ENCODE measurements at regions not wholly inside any gene's neighbourhood (a gene's known extent, or its start where the extent isn't known, plus 50 kb on each side); places are given as distances from the start of the nearest gene placed in this dataset.

GRCh38 chr5:68405784-68406743 lies 190.5 kb downstream of the PIK3R1 start:
- Histone ChIP-seq H3K4me3 (no peak overlapping the region), H3K27me3 (no peaks in the 10 kb centered on the region), H3K27ac (no peak overlapping the region), H3K4me2 (no peak overlapping the region), H3K9ac (no peak overlapping the region), H3K9me3 (ENCODE audit: low read depth) (no peaks in the 10 kb centered on the region), H4K20me1 (ENCODE audit: low read depth) (no peaks in the 10 kb centered on the region), H3K36me3 (no peaks in the 10 kb centered on the region), H3K79me2 (ENCODE audit: low read depth) (no peaks in the 10 kb centered on the region), H2AFZ (replicated peaks) (peak overlapping the region; percentile 74), H3F3A (ENCODE audit: low read depth) (no peaks in the 10 kb centered on the region), H3K4me1 (peaks cover 13% of the 10 kb centered on the region)
- Mint-ChIP-seq H3K27ac (no peak overlapping the region), H3K4me3 (no peak overlapping the region), H3K4me1 (peaks cover 18% of the 10 kb centered on the region), H3K36me3 (no peaks in the 10 kb centered on the region), H3K27me3 (ENCODE audit: insufficient read depth, low read depth) (peaks cover 2% of the 10 kb centered on the region), H3K9me3 (no peaks in the 10 kb centered on the region)
- TF ChIP-seq EZH2phosphoT487 (IDR thresholded peaks at IDR 0.05), result no peak
- TF ChIP-seq EZH2 (IDR thresholded peaks at IDR 0.05), result no peak
- TF ChIP-seq, protein P1, sequence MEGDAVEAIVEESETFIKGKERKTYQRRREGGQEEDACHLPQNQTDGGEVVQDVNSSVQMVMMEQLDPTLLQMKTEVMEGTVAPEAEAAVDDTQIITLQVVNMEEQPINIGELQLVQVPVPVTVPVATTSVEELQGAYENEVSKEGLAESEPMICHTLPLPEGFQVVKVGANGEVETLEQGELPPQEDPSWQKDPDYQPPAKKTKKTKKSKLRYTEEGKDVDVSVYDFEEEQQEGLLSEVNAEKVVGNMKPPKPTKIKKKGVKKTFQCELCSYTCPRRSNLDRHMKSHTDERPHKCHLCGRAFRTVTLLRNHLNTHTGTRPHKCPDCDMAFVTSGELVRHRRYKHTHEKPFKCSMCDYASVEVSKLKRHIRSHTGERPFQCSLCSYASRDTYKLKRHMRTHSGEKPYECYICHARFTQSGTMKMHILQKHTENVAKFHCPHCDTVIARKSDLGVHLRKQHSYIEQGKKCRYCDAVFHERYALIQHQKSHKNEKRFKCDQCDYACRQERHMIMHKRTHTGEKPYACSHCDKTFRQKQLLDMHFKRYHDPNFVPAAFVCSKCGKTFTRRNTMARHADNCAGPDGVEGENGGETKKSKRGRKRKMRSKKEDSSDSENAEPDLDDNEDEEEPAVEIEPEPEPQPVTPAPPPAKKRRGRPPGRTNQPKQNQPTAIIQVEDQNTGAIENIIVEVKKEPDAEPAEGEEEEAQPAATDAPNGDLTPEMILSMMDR (IDR thresholded peaks at IDR 0.05), result no peak
- DNase-seq (ENCODE audit: low spot score), result no peak

- H3K27me3 ChIP-seq, result no peaks in the 10 kb centered on the region
- no peak overlapping the region for H3K4me2 ChIP-seq
- no peaks in the 10 kb centered on the region for H3K36me3 ChIP-seq
- Mint-ChIP-seq H3K27ac (no peak overlapping the region), H3K9me3 (no peaks in the 10 kb centered on the region), H3K27me3 (ENCODE audit: insufficient read depth, low read depth) (peaks cover 2% of the 10 kb centered on the region), H3K36me3 (no peaks in the 10 kb centered on the region), H3K4me1 (peaks cover 18% of the 10 kb centered on the region), H3K4me3 (no peak overlapping the region)
- no peak for DNase-seq (ENCODE audit: low spot score)
- no peaks in the 10 kb centered on the region for H4K20me1 ChIP-seq (ENCODE audit: low read depth)
- H3K4me3 ChIP-seq, result no peak overlapping the region
- H2AFZ ChIP-seq (replicated peaks), result peak overlapping the region; percentile 74
- TF ChIP-seq EZH2 (IDR thresholded peaks at IDR 0.05) (no peak), EZH2phosphoT487 (IDR thresholded peaks at IDR 0.05) (no peak)
- TF ChIP-seq, protein P1 (IDR thresholded peaks at IDR 0.05), result no peak
- no peaks in the 10 kb centered on the region for H3K79me2 ChIP-seq (ENCODE audit: low read depth)
- no peak overlapping the region for H3K27ac ChIP-seq
- peaks cover 13% of the 10 kb centered on the region for H3K4me1 ChIP-seq
- no peak overlapping the region for H3K9ac ChIP-seq
- no peaks in the 10 kb centered on the region for H3F3A ChIP-seq (ENCODE audit: low read depth)
- H3K9me3 ChIP-seq (ENCODE audit: low read depth), result no peaks in the 10 kb centered on the region
Observed at GRCh38 chr5:68406767-68407241, 191.2 kb downstream of the PIK3R1 start.

GRCh38 chr5:68407311-68408239 lies 192.0 kb downstream of the PIK3R1 start:
- Mint-ChIP-seq H3K36me3 (no peaks in the 10 kb centered on the region), H3K27ac (no peak overlapping the region)

More at GRCh38 chr5:68407311-68408239, 192.0 kb downstream of the PIK3R1 start:
- TF ChIP-seq, protein P1 (IDR thresholded peaks at IDR 0.05), result no peak
- TF ChIP-seq EZH2phosphoT487 (IDR thresholded peaks at IDR 0.05) (no peak), EZH2 (IDR thresholded peaks at IDR 0.05) (no peak)
- H3K4me2 ChIP-seq, result no peak overlapping the region
- no peaks in the 10 kb centered on the region for H3K9me3 Mint-ChIP-seq
- H3K9me3 ChIP-seq (ENCODE audit: low read depth), result no peaks in the 10 kb centered on the region
- H3K4me1 ChIP-seq, result peaks cover 13% of the 10 kb centered on the region
- peaks cover 2% of the 10 kb centered on the region for H3K27me3 Mint-ChIP-seq (ENCODE audit: insufficient read depth, low read depth)
- H3K27ac ChIP-seq, result no peak overlapping the region
- peak overlapping the region; percentile 74 for H2AFZ ChIP-seq (replicated peaks)
- H3K4me3 Mint-ChIP-seq, result no peak overlapping the region
- no peak overlapping the region for H3K4me3 ChIP-seq
- H3K36me3 ChIP-seq, result no peaks in the 10 kb centered on the region
- peaks cover 18% of the 10 kb centered on the region for H3K4me1 Mint-ChIP-seq
- H3K79me2 ChIP-seq (ENCODE audit: low read depth), result no peaks in the 10 kb centered on the region
- H3K27me3 ChIP-seq, result no peaks in the 10 kb centered on the region
- H3K9ac ChIP-seq, result no peak overlapping the region
- DNase-seq (ENCODE audit: low spot score), result no peak
- H4K20me1 ChIP-seq (ENCODE audit: low read depth), result no peaks in the 10 kb centered on the region
- no peaks in the 10 kb centered on the region for H3F3A ChIP-seq (ENCODE audit: low read depth)

Data from neural progenitor cell (in vitro differentiated cells).